ENCODE measurements at regions not wholly inside any gene's neighbourhood (a gene's known extent, or its start where the extent isn't known, plus 50 kb on each side); places are given as distances from the start of the nearest gene placed in this dataset.
A peak's percentile ranks its signal among the peaks of the same experiment; 100 is the strongest.

GRCh38 chr6:139882234-139882633, 507.8 kb upstream of the CITED2 start:
- DNase-seq: peak; percentile 57
- no peaks in the 10 kb centered on the region for H3K27me3 ChIP-seq (ENCODE audit: control insufficient read depth, insufficient read depth, low read length, poor library complexity, severe bottlenecking)
- H3K27ac ChIP-seq (ENCODE audit: low read depth, low read length): peak overlapping the region; percentile 91
- no peak overlapping the region for H3K4me3 ChIP-seq (ENCODE audit: low read length)
- H3K4me1 ChIP-seq (ENCODE audit: control insufficient read depth, insufficient read depth, low read length): peaks cover 25% of the 10 kb centered on the region
- Mint-ChIP-seq H3K36me3 (ENCODE audit: low read depth) (no peaks in the 10 kb centered on the region), H3K27ac (no peak overlapping the region), H3K4me1 (peaks cover 51% of the 10 kb centered on the region), H3K9me3 (no peaks in the 10 kb centered on the region), H3K4me3 (no peak overlapping the region), H3K27me3 (ENCODE audit: insufficient read depth) (peaks cover 1% of the 10 kb centered on the region)
- no peak overlapping the region for H3K9ac ChIP-seq (ENCODE audit: extremely low read depth, low read length, poor library complexity, severe bottlenecking)
- no peak for TF ChIP-seq CTCF (conservative IDR thresholded peaks at IDR 0.05)
- H3K9me3 ChIP-seq (ENCODE audit: control insufficient read depth, low read length): no peaks in the 10 kb centered on the region
- no peaks in the 10 kb centered on the region for H3K36me3 ChIP-seq (ENCODE audit: control insufficient read depth, insufficient read depth, low read length)
- 59 to 60% methylated on average over 1 to 6 of the region's 6 CpGs for WGBS, 2 experiments (ENCODE audit: insufficient coverage in 1 of 2, insufficient read length in 1 of 2)

GRCh38 chr6:139881728-139882211, 507.3 kb upstream of the CITED2 start:
- WGBS, 2 experiments (ENCODE audit: insufficient coverage in 1 of 2, insufficient read length in 1 of 2): 47 to 73% methylated on average over 2 of the region's 2 CpGs
- Histone ChIP-seq H3K36me3 (ENCODE audit: control insufficient read depth, insufficient read depth, low read length) (no peaks in the 10 kb centered on the region), H3K27ac (ENCODE audit: low read depth, low read length) (peak overlapping the region; percentile 91), H3K9me3 (ENCODE audit: control insufficient read depth, low read length) (no peaks in the 10 kb centered on the region), H3K9ac (ENCODE audit: extremely low read depth, low read length, poor library complexity, severe bottlenecking) (no peak overlapping the region), H3K27me3 (ENCODE audit: control insufficient read depth, insufficient read depth, low read length, poor library complexity, severe bottlenecking) (no peaks in the 10 kb centered on the region), H3K4me3 (ENCODE audit: low read length) (no peak overlapping the region), H3K4me1 (ENCODE audit: control insufficient read depth, insufficient read depth, low read length) (peaks cover 25% of the 10 kb centered on the region)
- Mint-ChIP-seq H3K27ac (no peak overlapping the region), H3K36me3 (ENCODE audit: low read depth) (no peaks in the 10 kb centered on the region), H3K4me1 (peaks cover 47% of the 10 kb centered on the region), H3K9me3 (no peaks in the 10 kb centered on the region), H3K4me3 (no peak overlapping the region), H3K27me3 (ENCODE audit: insufficient read depth) (peaks cover 1% of the 10 kb centered on the region)
- peak; percentile 79 for DNase-seq
- peak; percentile 83 for TF ChIP-seq CTCF (conservative IDR thresholded peaks at IDR 0.05)

GRCh38 chr6:139881236-139881635, 506.8 kb upstream of the CITED2 start:
- no peak overlapping the region for H3K4me3 ChIP-seq (ENCODE audit: low read length)
- no peaks in the 10 kb centered on the region for H3K27me3 ChIP-seq (ENCODE audit: control insufficient read depth, insufficient read depth, low read length, poor library complexity, severe bottlenecking)
- no peak for TF ChIP-seq CTCF (conservative IDR thresholded peaks at IDR 0.05)
- H3K4me3 Mint-ChIP-seq: no peak overlapping the region
- peak overlapping the region; percentile 91 for H3K27ac ChIP-seq (ENCODE audit: low read depth, low read length)
- no peak for DNase-seq
- no peaks in the 10 kb centered on the region for H3K9me3 ChIP-seq (ENCODE audit: control insufficient read depth, low read length)
- H3K9ac ChIP-seq (ENCODE audit: extremely low read depth, low read length, poor library complexity, severe bottlenecking): no peak overlapping the region
- peaks cover 1% of the 10 kb centered on the region for H3K27me3 Mint-ChIP-seq (ENCODE audit: insufficient read depth)
- 40 to 82% methylated on average over 1 to 2 of the region's 4 CpGs for WGBS, 2 experiments (ENCODE audit: insufficient coverage in 1 of 2, insufficient read length in 1 of 2)
- peaks cover 41% of the 10 kb centered on the region for H3K4me1 Mint-ChIP-seq
- H3K36me3 Mint-ChIP-seq (ENCODE audit: low read depth): no peaks in the 10 kb centered on the region
- no peaks in the 10 kb centered on the region for H3K36me3 ChIP-seq (ENCODE audit: control insufficient read depth, insufficient read depth, low read length)
- H3K9me3 Mint-ChIP-seq: no peaks in the 10 kb centered on the region
- H3K4me1 ChIP-seq (ENCODE audit: control insufficient read depth, insufficient read depth, low read length): peaks cover 25% of the 10 kb centered on the region
- H3K27ac Mint-ChIP-seq: no peak overlapping the region

All from endodermal cell (in vitro differentiated cells).